HEK293 (cell line): ENCODE measurements at regions not wholly inside any gene's neighbourhood (a gene's known extent, or its start where the extent isn't known, plus 50 kb on each side); places are given as distances from the start of the nearest gene placed in this dataset.

Experiments used
- CTCF ChIA-PET: fragments of 350-600 bp; formaldehyde crosslinking; extraction: SDS; loops from one replicate; lab custom pipeline; 2021; ENCODE audit warnings: antibody characterized with exemption; lab: Yijun Ruan, JAX
- POLR2A ChIA-PET: fragments of 300-600 bp; formaldehyde crosslinking; extraction: SDS; loops from one replicate; lab custom pipeline; 2020; ENCODE audit warnings: antibody characterized with exemption, inconsistent platforms; lab: Yijun Ruan, JAX
- H3K27ac ChIP-seq: fragments of 200-500 bp; sonication (Bioruptor generic); 2 replicates; pipeline ENCODE4 v1.5.1; 2014; ENCODE audit warnings: low read depth, low read length, control low read depth, inconsistent platforms; ENCODE audit errors: extremely low read depth
- H3K36me3 ChIP-seq, 2 experiments: fragments of 200-500 bp in 1 of 2; sonication (Bioruptor generic) in 1 of 2; 1 replicate in 1 of 2; 2 replicates in 1 of 2; pipeline ENCODE4 v1.5.1; 2014 to 2017; ENCODE audit warnings: inconsistent platforms in 2 of 2, low read length in 2 of 2; ENCODE audit not compliant: control insufficient read depth in 2 of 2, insufficient read depth in 1 of 2
- H3K4me1 ChIP-seq: fragments of 200-500 bp; sonication (Bioruptor generic); 2 replicates; pipeline ENCODE4 v1.5.1; 2014; ENCODE audit warnings: mild to moderate bottlenecking, low read length, inconsistent platforms; ENCODE audit not compliant: control insufficient read depth, insufficient read depth
- H3K4me3 ChIP-seq: 2 replicates; pipeline ENCODE4 v1.5.1; 2011; ENCODE audit warnings: low read depth, mild to moderate bottlenecking, control low read depth, low read length, moderate library complexity
- H3K9me3 ChIP-seq: fragments of 200-500 bp; sonication (Bioruptor generic); 2 replicates; pipeline ENCODE4 v1.5.1; 2014; ENCODE audit warnings: low read depth, low read length, inconsistent platforms; ENCODE audit not compliant: control insufficient read depth, insufficient read depth
- GLIS2 ChIP-seq: fragments of 450-650 bp; formaldehyde crosslinking; IDR thresholded peaks from 2 replicates; pipeline ENCODE4 v1.5.1; 2016; ENCODE audit warnings: missing biosample characterization, missing genetic modification characterization
- IKZF3 ChIP-seq: fragments of 450-650 bp; IDR thresholded peaks from 2 replicates; pipeline ENCODE4 v1.5.0; 2018; ENCODE audit warnings: missing biosample characterization, mild to moderate bottlenecking, missing genetic modification characterization, moderate library complexity
- MZF1 ChIP-seq: fragments of 450-650 bp; formaldehyde crosslinking; IDR thresholded peaks from 2 replicates; pipeline ENCODE4 v1.5.1; 2017; ENCODE audit warnings: missing biosample characterization, missing genetic modification characterization, borderline replicate concordance
- PBX3 ChIP-seq: sonication (generic); formaldehyde crosslinking; IDR thresholded peaks from 2 replicates; pipeline ENCODE4 v1.8.1; 2022; ENCODE audit warnings: mild to moderate bottlenecking, moderate library complexity, missing genetic modification reagents
- REPIN1 ChIP-seq: fragments of 450-650 bp; formaldehyde crosslinking; IDR thresholded peaks from 2 replicates; pipeline ENCODE4 v1.5.1; 2017; ENCODE audit warnings: missing biosample characterization, missing genetic modification characterization, low read depth
- TRIM28 ChIP-seq: IDR thresholded peaks from 2 replicates; pipeline ENCODE4 v1.6.1; 2011; ENCODE audit warnings: low read length, control low read depth, borderline replicate concordance
- ZBTB48 ChIP-seq: fragments of 450-650 bp; formaldehyde crosslinking; IDR thresholded peaks from 2 replicates; pipeline ENCODE4 v1.5.1; 2016; ENCODE audit warnings: missing biosample characterization, missing genetic modification characterization
- ZFHX2 ChIP-seq: fragments of 450-650 bp; formaldehyde crosslinking; conservative IDR thresholded peaks from 2 replicates; pipeline ENCODE4 v1.5.1; 2016; ENCODE audit warnings: missing biosample characterization, missing genetic modification characterization
- ZNF132 ChIP-seq: fragments of 450-650 bp; formaldehyde crosslinking; IDR thresholded peaks from 2 replicates; pipeline ENCODE4 v1.5.1; 2017; ENCODE audit warnings: missing biosample characterization, missing genetic modification characterization, borderline replicate concordance
- ZNF16 ChIP-seq: fragments of 450-650 bp; formaldehyde crosslinking; IDR thresholded peaks from 2 replicates; pipeline ENCODE4 v1.5.1; 2016; ENCODE audit warnings: low read depth, missing biosample characterization, missing genetic modification characterization
- ZNF248 ChIP-seq: fragments of 450-650 bp; formaldehyde crosslinking; IDR thresholded peaks from 2 replicates; pipeline ENCODE4 v1.5.1; 2017; ENCODE audit warnings: missing biosample characterization, missing genetic modification characterization
- ZNF335 ChIP-seq: fragments of 450-650 bp; formaldehyde crosslinking; conservative IDR thresholded peaks from 2 replicates; pipeline ENCODE4 v1.5.1; 2016; ENCODE audit warnings: missing biosample characterization, missing genetic modification characterization
- ZNF341 ChIP-seq: fragments of 450-650 bp; formaldehyde crosslinking; IDR thresholded peaks from 2 replicates; pipeline ENCODE4; 2016; ENCODE audit warnings: low read depth, missing biosample characterization, missing genetic modification characterization
- ZNF394 ChIP-seq: fragments of 450-650 bp; formaldehyde crosslinking; IDR thresholded peaks from 2 replicates; pipeline ENCODE4 v1.5.1; 2016; ENCODE audit warnings: missing biosample characterization, missing genetic modification characterization, mild to moderate bottlenecking, moderate library complexity, borderline replicate concordance
- ZNF416 ChIP-seq: fragments of 450-650 bp; formaldehyde crosslinking; IDR thresholded peaks from 2 replicates; pipeline ENCODE4 v1.5.1; 2016; ENCODE audit warnings: missing biosample characterization, missing genetic modification characterization
- ZNF473 ChIP-seq: fragments of 450-650 bp; formaldehyde crosslinking; IDR thresholded peaks from 2 replicates; pipeline ENCODE4 v1.5.1; 2017; ENCODE audit warnings: missing biosample characterization, missing genetic modification characterization
- ZNF549 ChIP-seq: fragments of 450-650 bp; IDR thresholded peaks from 2 replicates; pipeline ENCODE4 v1.5.1; 2018; ENCODE audit warnings: missing biosample characterization, missing genetic modification characterization, mild to moderate bottlenecking, inconsistent platforms, moderate library complexity
- ZNF560 ChIP-seq: fragments of 450-650 bp; formaldehyde crosslinking; IDR thresholded peaks from 2 replicates; pipeline ENCODE4 v1.5.1; 2017; ENCODE audit warnings: missing biosample characterization, missing genetic modification characterization, borderline replicate concordance
- ZNF639 ChIP-seq: fragments of 450-650 bp; formaldehyde crosslinking; IDR thresholded peaks from 2 replicates; pipeline ENCODE4 v1.5.1; 2016; ENCODE audit warnings: missing biosample characterization, missing genetic modification characterization
- ZNF664 ChIP-seq: fragments of 450-650 bp; formaldehyde crosslinking; IDR thresholded peaks from 2 replicates; pipeline ENCODE4 v1.5.1; 2016; ENCODE audit warnings: missing biosample characterization, missing genetic modification characterization
- ZSCAN23 ChIP-seq: fragments of 450-650 bp; formaldehyde crosslinking; IDR thresholded peaks from 2 replicates; pipeline ENCODE4 v1.5.1; 2016; ENCODE audit warnings: missing biosample characterization, missing genetic modification characterization
- TF ChIP-seq, protein P1 (sequence below): fragments of 450-650 bp; formaldehyde crosslinking; IDR thresholded peaks from 2 replicates; pipeline ENCODE4; 2016; ENCODE audit warnings: missing biosample characterization, missing genetic modification characterization
- TF ChIP-seq, protein P2 (sequence below): fragments of 450-650 bp; formaldehyde crosslinking; IDR thresholded peaks from 2 replicates; pipeline ENCODE4 v1.5.1; 2016; ENCODE audit warnings: missing biosample characterization, missing genetic modification characterization

DNA sequence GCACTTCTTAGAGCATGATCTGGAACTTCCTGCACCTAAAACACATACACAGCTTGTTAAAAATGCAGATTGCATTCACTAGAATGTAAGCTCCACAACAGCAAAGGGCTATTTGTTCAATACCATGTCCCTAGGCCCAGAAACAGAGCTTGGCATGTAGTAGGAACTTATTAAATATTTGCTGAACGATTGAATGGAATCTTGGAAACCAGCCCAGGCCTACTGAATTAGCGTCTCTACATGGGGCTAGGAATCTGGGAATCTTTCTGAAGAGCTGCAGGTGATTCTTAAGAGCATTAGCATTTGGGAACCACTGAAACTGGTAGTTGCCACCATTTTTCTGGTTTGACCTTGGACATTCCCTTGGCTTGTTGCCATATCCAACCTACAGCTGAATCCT is 234.1 kb downstream of the STIM2 start (continued):
- no peak for TF ChIP-seq PBX3 (CRISPR knock-in tag)
- no peak for TF ChIP-seq GLIS2 (tag by site-specific recombination)
- no peak for TF ChIP-seq ZBTB48 (tag by site-specific recombination)
- TF ChIP-seq MZF1: no peak
- TF ChIP-seq ZSCAN23 (tag by site-specific recombination): no peak
- TF ChIP-seq ZFHX2 (tag by site-specific recombination): no peak
- TF ChIP-seq, all 188 proteins: peak for 0

DNA sequence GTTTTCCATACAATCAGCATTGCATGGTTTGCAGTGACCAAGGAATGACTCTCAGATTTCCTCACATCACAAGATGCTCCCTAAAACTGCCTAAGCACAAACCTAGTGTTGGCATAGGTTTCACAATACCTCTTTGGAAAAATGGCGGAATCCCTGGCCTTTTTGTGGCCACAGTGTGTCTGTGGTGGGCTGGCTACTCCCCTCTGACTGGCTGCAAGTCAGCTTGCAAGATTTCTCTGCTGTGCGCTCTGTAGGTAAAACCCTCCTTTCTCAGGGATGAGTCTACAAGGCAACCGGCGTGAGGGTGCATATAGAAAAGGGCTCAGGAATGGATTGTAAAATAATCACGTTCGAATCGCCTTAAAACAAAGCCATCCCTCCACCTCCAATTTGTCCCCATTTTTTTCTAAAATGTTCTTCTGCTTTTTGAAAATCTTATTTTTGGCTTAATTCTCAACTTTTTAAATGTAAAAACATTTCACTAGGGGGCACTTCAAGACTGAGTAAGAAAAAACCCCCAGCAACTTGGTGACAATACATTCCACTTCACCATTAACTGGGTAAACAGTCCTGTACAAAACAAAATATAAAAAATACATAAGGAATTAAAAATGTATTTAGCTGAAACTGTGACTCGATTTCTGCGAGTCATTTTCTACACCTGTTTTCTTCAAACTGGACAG is 235.6 kb downstream of the STIM2 start:
- no peak overlapping the region for H3K4me3 ChIP-seq
- CTCF ChIA-PET: interaction anchor here (0.8 kb wide), 1 partner anchor 89 kb away, joined by 3 read pairs; no protein-coding TSS in a partner anchor
- POLR2A ChIA-PET: no interaction called here
- TF ChIP-seq, protein P1, sequence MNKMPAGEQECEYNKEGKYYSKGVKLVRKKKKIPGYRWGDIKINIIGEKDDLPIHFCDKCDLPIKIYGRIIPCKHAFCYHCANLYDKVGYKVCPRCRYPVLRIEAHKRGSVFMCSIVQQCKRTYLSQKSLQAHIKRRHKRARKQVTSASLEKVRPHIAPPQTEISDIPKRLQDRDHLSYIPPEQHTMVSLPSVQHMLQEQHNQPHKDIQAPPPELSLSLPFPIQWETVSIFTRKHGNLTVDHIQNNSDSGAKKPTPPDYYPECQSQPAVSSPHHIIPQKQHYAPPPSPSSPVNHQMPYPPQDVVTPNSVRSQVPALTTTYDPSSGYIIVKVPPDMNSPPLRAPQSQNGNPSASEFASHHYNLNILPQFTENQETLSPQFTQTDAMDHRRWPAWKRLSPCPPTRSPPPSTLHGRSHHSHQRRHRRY: no peak
- TF ChIP-seq ZNF416 (tag by site-specific recombination) (no peak), ZNF16 (tag by site-specific recombination) (no peak), ZNF664 (tag by site-specific recombination) (no peak), ZNF549 (no peak), ZNF639 (tag by site-specific recombination) (no peak), ZNF132 (tag by site-specific recombination) (no peak), REPIN1 (tag by site-specific recombination) (no peak), ZNF248 (no peak), PBX3 (CRISPR knock-in tag) (no peak), ZNF473 (tag by site-specific recombination) (no peak), TRIM28 (no peak), IKZF3 (tag by site-specific recombination) (no peak), ZNF341 (tag by site-specific recombination) (no peak), ZNF335 (tag by site-specific recombination) (no peak), ZNF560 (tag by site-specific recombination) (no peak), ZNF394 (tag by site-specific recombination) (no peak)
- TF ChIP-seq, protein P2, sequence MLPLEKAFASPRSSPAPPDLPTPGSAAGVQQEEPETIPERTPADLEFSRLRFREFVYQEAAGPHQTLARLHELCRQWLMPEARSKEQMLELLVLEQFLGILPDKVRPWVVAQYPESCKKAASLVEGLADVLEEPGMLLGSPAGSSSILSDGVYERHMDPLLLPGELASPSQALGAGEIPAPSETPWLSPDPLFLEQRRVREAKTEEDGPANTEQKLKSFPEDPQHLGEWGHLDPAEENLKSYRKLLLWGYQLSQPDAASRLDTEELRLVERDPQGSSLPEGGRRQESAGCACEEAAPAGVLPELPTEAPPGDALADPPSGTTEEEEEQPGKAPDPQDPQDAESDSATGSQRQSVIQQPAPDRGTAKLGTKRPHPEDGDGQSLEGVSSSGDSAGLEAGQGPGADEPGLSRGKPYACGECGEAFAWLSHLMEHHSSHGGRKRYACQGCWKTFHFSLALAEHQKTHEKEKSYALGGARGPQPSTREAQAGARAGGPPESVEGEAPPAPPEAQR: no peak
- H3K36me3 ChIP-seq: no peaks in the 10 kb centered on the region
- H3K9me3 ChIP-seq: no peaks in the 10 kb centered on the region
- no peak overlapping the region for H3K27ac ChIP-seq
- no peaks in the 10 kb centered on the region for H3K4me1 ChIP-seq
